ENCODE measurements at regions not wholly inside any gene's neighbourhood (a gene's known extent, or its start where the extent isn't known, plus 50 kb on each side); places are given as distances from the start of the nearest gene placed in this dataset.
"Not testable (repeated sequence)": the region's sequence is repeated elsewhere in the genome, so short reads cannot be mapped to it uniquely, and the experiment has no call there.

- intact Hi-C loops (cut with DNase I) = no loop called here
- TF ChIP-seq EP300 (IDR thresholded peaks at IDR 0.05) (no peak), CTCF (IDR thresholded peaks at IDR 0.05) (no peak), POLR2A (IDR thresholded peaks at IDR 0.05) (no peak)
- Histone ChIP-seq H3K27ac (no peak overlapping the region), H3K36me3 (no peaks in the 10 kb centered on the region), H3K9me3 (no peaks in the 10 kb centered on the region), H3K4me1 (ENCODE audit: insufficient read depth) (no peaks in the 10 kb centered on the region), H3K27me3 (no peaks in the 10 kb centered on the region), H3K4me3 (no peak overlapping the region)
- DNase-seq = no peak
- 84 to 91% (median 86%) methylated on average over 12 of the region's 12 CpGs for WGBS, 3 donors
Observed at GRCh38 chr6:14781772-14782525, 463.9 kb upstream of the JARID2 start.

DNA sequence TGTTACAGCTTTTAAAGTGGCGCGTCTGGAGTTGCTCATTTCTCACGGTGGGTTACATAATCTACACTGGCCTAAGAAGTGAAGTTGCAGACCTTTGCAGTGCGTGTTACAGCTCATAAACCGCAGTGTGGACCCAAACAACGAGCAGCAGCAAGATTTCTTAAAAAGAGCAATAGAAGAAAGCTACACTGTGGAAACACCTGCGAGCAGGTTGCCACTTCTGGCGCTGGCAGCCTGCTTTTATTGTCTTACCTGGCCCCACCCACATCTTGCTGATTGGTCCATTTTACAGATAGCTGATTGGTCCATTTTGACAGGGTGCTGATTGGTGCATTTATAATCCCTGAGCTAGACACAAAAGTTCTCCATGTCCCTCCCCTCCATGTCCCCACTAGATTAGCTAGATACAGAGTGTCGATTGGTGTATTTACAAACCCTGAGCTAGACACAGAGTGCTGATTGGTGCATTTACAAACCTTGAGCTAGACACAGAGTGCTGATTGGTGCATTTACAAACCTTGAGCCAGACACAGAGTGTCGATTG lies 462.9 kb upstream of the JARID2 start:
- intact Hi-C loops (cut with DNase I); H3K27ac ChIP-seq; H3K9me3 ChIP-seq; DNase-seq; H3K36me3 ChIP-seq; H3K4me1 ChIP-seq (ENCODE audit: insufficient read depth); H3K27me3 ChIP-seq; H3K4me3 ChIP-seq: not testable (repeated sequence)
- WGBS, 3 donors = 90 to 95% (median 92%) methylated on average over 10 of the region's 10 CpGs

DNA sequence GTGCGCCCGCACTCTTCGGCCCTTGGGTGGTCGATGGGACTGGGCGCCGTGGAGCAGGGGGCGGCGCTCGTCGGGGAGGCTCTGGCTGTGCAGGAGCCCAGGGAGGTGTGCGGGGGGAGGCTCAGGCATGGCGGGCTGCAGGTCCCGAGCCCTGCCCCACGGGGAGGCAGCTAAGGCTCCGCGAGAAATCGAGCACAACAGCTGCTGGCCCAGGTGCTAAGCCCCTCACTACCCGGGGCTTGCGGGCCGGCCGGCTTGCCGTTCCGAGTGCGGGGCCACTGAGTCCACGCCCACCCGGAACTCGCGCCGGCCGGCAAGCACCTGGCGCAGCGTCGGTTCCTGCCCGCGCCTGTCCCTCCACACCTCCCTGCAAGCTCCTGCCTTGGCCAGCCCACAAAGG lies 462.3 kb upstream of the JARID2 start:
- DNase-seq = no peak
- no peaks in the 10 kb centered on the region for H3K36me3 ChIP-seq
- H3K4me1 ChIP-seq (ENCODE audit: insufficient read depth) = no peaks in the 10 kb centered on the region
- H3K4me3 ChIP-seq = no peak overlapping the region
- intact Hi-C loops (cut with DNase I) = no loop called here
- TF ChIP-seq EP300 (IDR thresholded peaks at IDR 0.05) (no peak), POLR2A (IDR thresholded peaks at IDR 0.05) (no peak), CTCF (IDR thresholded peaks at IDR 0.05) (no peak)
- H3K9me3 ChIP-seq = no peaks in the 10 kb centered on the region
- no peak overlapping the region for H3K27ac ChIP-seq
- no peaks in the 10 kb centered on the region for H3K27me3 ChIP-seq
- 98% methylated on average over 34 to 35 of the region's 35 CpGs for WGBS, 3 donors

DNA sequence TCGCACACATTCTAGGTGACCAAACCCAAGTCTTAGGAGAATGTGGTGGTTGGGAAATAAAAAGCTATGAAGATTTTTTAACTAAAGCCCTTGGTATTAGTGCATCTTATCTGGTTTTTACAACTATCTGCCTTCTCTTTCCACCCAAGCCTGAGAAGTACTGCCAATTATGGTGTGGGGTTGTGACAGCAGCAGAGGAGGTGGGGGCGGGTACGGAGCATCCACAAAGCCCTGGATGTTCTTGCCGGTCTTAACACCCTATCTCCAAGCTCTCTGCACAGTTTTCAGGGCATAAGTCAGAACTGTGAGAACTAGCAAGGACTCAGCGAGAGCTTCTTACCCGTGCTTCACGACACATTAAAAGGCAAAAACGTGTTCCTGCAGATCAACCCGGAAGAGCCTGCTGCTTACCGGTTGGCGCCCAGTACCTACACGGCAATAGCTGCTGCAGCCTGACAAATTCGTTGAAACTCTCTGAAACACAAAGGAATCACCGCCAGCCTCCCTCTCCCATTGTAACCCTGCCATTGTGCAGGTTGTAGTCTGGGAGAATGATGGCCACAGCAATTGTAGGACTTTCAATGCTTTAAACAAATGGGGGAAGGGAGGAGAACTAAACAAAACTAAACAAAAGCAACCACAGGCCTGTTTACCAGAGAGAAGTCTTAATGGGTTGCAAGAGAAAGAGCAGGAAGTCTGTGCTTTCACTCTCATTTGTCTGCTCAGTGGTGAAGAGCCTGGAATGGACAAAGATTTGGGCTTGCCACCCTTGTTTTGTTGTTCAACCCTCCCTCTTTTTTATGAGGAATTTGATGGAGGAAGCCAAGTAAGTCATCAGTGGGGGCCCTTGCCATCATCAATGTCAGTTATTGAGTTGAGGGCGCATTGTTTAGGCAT lies 461.0 kb upstream of the JARID2 start:
- H3K9me3 ChIP-seq = no peaks in the 10 kb centered on the region
- intact Hi-C loops (cut with DNase I) = no loop called here
- no peaks in the 10 kb centered on the region for H3K27me3 ChIP-seq
- no peaks in the 10 kb centered on the region for H3K4me1 ChIP-seq (ENCODE audit: insufficient read depth)
- H3K27ac ChIP-seq = no peak overlapping the region
- 79 to 81% (median 80%) methylated on average over 15 of the region's 15 CpGs for WGBS, 3 donors
- H3K36me3 ChIP-seq = no peaks in the 10 kb centered on the region
- no peak for TF ChIP-seq CTCF (IDR thresholded peaks at IDR 0.05)
- no peak for TF ChIP-seq EP300 (IDR thresholded peaks at IDR 0.05)
- TF ChIP-seq POLR2A (IDR thresholded peaks at IDR 0.05) = no peak
- DNase-seq = no peak
- no peak overlapping the region for H3K4me3 ChIP-seq

- H3K4me1 ChIP-seq (ENCODE audit: insufficient read depth) = no peaks in the 10 kb centered on the region
- H3K36me3 ChIP-seq = no peaks in the 10 kb centered on the region
- H3K4me3 ChIP-seq = no peak overlapping the region
- no peaks in the 10 kb centered on the region for H3K9me3 ChIP-seq
- no peak for TF ChIP-seq CTCF (IDR thresholded peaks at IDR 0.05)
- TF ChIP-seq POLR2A (IDR thresholded peaks at IDR 0.05) = no peak
- no peak for TF ChIP-seq EP300 (IDR thresholded peaks at IDR 0.05)
- no peak for DNase-seq
- 83 to 89% (median 89%) methylated on average over 2 of the region's 2 CpGs for WGBS, 3 donors
- intact Hi-C loops (cut with DNase I) = no loop called here
- H3K27ac ChIP-seq = no peak overlapping the region
- no peaks in the 10 kb centered on the region for H3K27me3 ChIP-seq
Observed at GRCh38 chr6:14785493-14785790, 460.4 kb upstream of the JARID2 start.
